ENCODE measurements at regions not wholly inside any gene's neighbourhood (a gene's known extent, or its start where the extent isn't known, plus 50 kb on each side); places are given as distances from the start of the nearest gene placed in this dataset.

- TF ChIP-seq CTCF (IDR thresholded peaks at IDR 0.05) (no peak), EZH2 (IDR thresholded peaks at IDR 0.05; ENCODE audit: borderline replicate concordance, insufficient read depth, low read depth, low read length, poor library complexity, severe bottlenecking) (no peak)
Measured at GRCh38 chrX:124836786-124837185, 482.9 kb upstream of the TEX13C start.
